Tibial nerve (tissue), 4 donors: ENCODE measurements at regions not wholly inside any gene's neighbourhood (a gene's known extent, or its start where the extent isn't known, plus 50 kb on each side); places are given as distances from the start of the nearest gene placed in this dataset.

Experiments
- CTCF ChIP-seq, 5 experiments: fragments of 200-600 bp in 3 of 5; fragments of 450-650 bp in 2 of 5; sonication (generic) in 3 of 5; IDR thresholded peaks; one replicate each; pipeline ENCODE4 v1.5.1; 2016 to 2019; ENCODE audit warnings: antibody characterized with exemption in 5 of 5, mild to moderate bottlenecking in 3 of 5, moderate library complexity in 2 of 5
- EP300 ChIP-seq, 2 donors: sonication (generic); formaldehyde crosslinking; IDR thresholded peaks; one replicate each; pipeline ENCODE4 v1.6.1; 2017; ENCODE audit warnings: antibody characterized with exemption in 2 of 2, mild to moderate bottlenecking in 1 of 2
- POLR2A ChIP-seq, 2 donors: fragments of 450-650 bp; IDR thresholded peaks; one replicate each; pipeline ENCODE4 v1.6.1; 2017; ENCODE audit warnings: antibody characterized with exemption in 2 of 2, mild to moderate bottlenecking in 2 of 2, moderate library complexity in 2 of 2

GRCh38 chr10:8247191-8247590, 192.7 kb downstream of the GATA3 start:
- TF ChIP-seq POLR2A (IDR thresholded peaks at IDR 0.05) (no peak), EP300 (IDR thresholded peaks at IDR 0.05) (no peak), CTCF (IDR thresholded peaks at IDR 0.05) (no peak)
